ENCODE measurements at regions not wholly inside any gene's neighbourhood (a gene's known extent, or its start where the extent isn't known, plus 50 kb on each side); places are given as distances from the start of the nearest gene placed in this dataset.

DNA sequence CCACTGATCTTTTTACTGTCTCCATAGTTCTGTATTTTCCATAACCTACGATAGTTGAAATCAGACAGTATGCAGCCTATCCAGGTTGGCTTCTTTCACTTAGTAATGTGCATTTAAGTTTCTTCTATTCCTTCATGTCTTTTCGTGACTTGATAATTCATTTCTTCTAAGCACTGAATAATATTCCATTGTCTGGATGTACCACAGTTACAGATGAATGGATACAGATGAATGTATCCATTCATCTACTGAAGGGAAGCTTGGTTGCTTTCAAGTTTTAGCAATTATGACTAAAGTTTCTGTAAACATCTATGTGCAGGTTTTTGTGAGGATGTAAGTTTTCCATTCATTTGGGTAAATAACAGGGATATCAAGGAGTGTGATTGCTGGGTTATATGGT, 124.8 kb downstream of the NSUN3 start:
- H3K4me3 ChIP-seq, result no peak overlapping the region
- no peaks in the 10 kb centered on the region for H3K9me3 ChIP-seq
- in situ Hi-C loops (cut with MboI; ENCODE audit: low pct_ligation_motif_present in 1 of 4, low pct_unique_long_range_greater_than_20kb in 1 of 4, low sequenced_read_pairs in 3 of 4), result no loop called here
- no peaks in the 10 kb centered on the region for H3K27me3 ChIP-seq
- intact Hi-C loops (cut with DNase I; ENCODE audit: low total_unique reads), result no loop called here
- no peaks in the 10 kb centered on the region for H3K4me1 ChIP-seq
- H3K36me3 ChIP-seq, result no peaks in the 10 kb centered on the region
- no peak for TF ChIP-seq EP300 (IDR thresholded peaks at IDR 0.05; ENCODE audit: low read depth)
- TF ChIP-seq POLR2A (IDR thresholded peaks at IDR 0.05), result no peak
- no peak for TF ChIP-seq POLR2AphosphoS5 (IDR thresholded peaks at IDR 0.05)
- TF ChIP-seq, protein P1, sequence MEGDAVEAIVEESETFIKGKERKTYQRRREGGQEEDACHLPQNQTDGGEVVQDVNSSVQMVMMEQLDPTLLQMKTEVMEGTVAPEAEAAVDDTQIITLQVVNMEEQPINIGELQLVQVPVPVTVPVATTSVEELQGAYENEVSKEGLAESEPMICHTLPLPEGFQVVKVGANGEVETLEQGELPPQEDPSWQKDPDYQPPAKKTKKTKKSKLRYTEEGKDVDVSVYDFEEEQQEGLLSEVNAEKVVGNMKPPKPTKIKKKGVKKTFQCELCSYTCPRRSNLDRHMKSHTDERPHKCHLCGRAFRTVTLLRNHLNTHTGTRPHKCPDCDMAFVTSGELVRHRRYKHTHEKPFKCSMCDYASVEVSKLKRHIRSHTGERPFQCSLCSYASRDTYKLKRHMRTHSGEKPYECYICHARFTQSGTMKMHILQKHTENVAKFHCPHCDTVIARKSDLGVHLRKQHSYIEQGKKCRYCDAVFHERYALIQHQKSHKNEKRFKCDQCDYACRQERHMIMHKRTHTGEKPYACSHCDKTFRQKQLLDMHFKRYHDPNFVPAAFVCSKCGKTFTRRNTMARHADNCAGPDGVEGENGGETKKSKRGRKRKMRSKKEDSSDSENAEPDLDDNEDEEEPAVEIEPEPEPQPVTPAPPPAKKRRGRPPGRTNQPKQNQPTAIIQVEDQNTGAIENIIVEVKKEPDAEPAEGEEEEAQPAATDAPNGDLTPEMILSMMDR (IDR thresholded peaks at IDR 0.05), result no peak
- WGBS, 2 donors (ENCODE audit: low coverage in 1 of 2), result 80 to 93% methylated on average over 2 of the region's 2 CpGs
- H3K27ac ChIP-seq, result no peak overlapping the region
- DNase-seq, result no peak

DNA sequence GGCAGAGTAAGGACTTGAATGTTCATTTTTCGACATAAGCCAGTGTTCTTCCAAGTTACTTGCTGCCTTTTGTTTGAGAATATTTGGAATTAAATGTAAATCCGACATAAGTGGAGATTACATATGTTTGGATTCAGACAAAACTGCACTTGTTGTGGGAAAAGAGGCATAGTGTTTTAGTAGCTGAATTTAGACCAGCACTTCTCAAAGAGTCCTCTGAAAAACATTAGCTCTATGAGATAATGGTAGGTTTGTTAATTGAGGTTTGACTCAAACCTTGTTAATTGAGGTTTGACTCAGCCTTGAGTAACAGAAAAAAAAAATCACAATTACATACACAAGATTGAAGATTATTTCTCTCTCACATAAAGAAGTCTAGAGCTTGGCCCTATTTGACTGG, 132.5 kb downstream of the NSUN3 start:
- no peaks in the 10 kb centered on the region for H3K27me3 ChIP-seq
- TF ChIP-seq, protein P1 (IDR thresholded peaks at IDR 0.05), result no peak
- in situ Hi-C loops (cut with MboI; ENCODE audit: low pct_ligation_motif_present in 1 of 4, low pct_unique_long_range_greater_than_20kb in 1 of 4, low sequenced_read_pairs in 3 of 4), result no loop called here
- no peaks in the 10 kb centered on the region for H3K9me3 ChIP-seq
- no peak overlapping the region for H3K4me3 ChIP-seq
- H3K36me3 ChIP-seq, result no peaks in the 10 kb centered on the region
- intact Hi-C loops (cut with DNase I; ENCODE audit: low total_unique reads), result no loop called here
- no peak overlapping the region for H3K27ac ChIP-seq
- 57 to 73% methylated on average over 2 of the region's 2 CpGs for whole genome bisulfite sequencing, 2 donors (ENCODE audit: low coverage in 1 of 2)
- H3K4me1 ChIP-seq, result no peaks in the 10 kb centered on the region
- DNase-seq, result no peak

DNA sequence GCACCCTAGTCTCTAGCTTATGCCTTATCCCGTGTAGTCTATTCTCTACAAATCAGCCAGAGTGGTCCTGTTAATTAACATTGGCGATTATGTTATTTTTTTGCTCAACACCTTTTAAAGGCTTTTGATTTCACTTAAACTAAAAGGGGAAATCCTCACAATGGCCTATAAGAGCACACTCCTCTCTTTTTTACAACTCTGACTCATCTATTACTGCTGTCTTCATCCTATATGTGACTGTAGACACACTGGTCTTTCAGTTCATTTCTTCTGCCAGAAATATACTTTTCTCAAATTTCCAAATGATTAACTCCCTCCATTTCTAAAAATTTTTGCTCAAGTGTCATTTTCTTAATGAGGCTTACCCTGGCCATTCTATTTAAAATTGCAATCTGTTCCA, 143.4 kb downstream of the NSUN3 start:
- in situ Hi-C loops (cut with MboI; ENCODE audit: low pct_ligation_motif_present in 1 of 4, low pct_unique_long_range_greater_than_20kb in 1 of 4, low sequenced_read_pairs in 3 of 4), result no loop called here

DNA sequence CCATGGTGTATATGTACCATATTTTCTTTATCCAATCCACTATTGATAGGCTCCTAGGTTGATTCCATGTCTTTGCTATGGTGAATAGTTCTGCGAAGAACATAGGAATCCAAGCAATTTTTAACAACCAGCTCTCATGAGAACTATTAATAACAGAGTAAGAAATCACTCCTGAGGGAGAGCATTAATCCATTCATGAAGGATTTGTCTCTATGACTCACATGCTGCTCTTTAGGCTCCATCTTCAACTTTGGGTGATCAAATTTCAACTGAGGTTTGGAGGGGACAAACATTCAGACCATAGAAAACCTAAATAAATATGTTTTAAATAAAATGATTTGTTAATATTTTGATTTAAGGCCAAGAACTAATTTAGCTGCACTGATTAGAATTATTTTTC, 147.4 kb downstream of the NSUN3 start:
- Histone ChIP-seq H3K27me3 (no peaks in the 10 kb centered on the region), H3K36me3 (no peaks in the 10 kb centered on the region), H3K4me3 (no peak overlapping the region), H3K9me3 (no peaks in the 10 kb centered on the region), H3K27ac (no peak overlapping the region), H3K4me1 (no peaks in the 10 kb centered on the region)
- intact Hi-C loops (cut with DNase I; ENCODE audit: low total_unique reads), result no loop called here
- no peak for DNase-seq
- in situ Hi-C loops (cut with MboI; ENCODE audit: low pct_ligation_motif_present in 1 of 4, low pct_unique_long_range_greater_than_20kb in 1 of 4, low sequenced_read_pairs in 3 of 4), result no loop called here
- TF ChIP-seq, protein P1 (IDR thresholded peaks at IDR 0.05), result no peak
- no peak for TF ChIP-seq POLR2A (IDR thresholded peaks at IDR 0.05)
- TF ChIP-seq POLR2AphosphoS5 (IDR thresholded peaks at IDR 0.05), result no peak
- no peak for TF ChIP-seq EP300 (IDR thresholded peaks at IDR 0.05; ENCODE audit: low read depth)
- 86 to 91% methylated on average over 1 of the region's 1 CpG for WGBS, 2 donors (ENCODE audit: low coverage in 1 of 2)

More for the DNA sequence above, 143.4 kb downstream of the NSUN3 start:
- DNase-seq, result no peak
- no peak for TF ChIP-seq POLR2A (IDR thresholded peaks at IDR 0.05)
- TF ChIP-seq EP300 (IDR thresholded peaks at IDR 0.05; ENCODE audit: low read depth), result no peak
- no peaks in the 10 kb centered on the region for H3K4me1 ChIP-seq
- WGBS, 2 donors (ENCODE audit: low coverage in 1 of 2), result 69 to 71% methylated on average over 1 to 2 of the region's 2 CpGs
- no peaks in the 10 kb centered on the region for H3K9me3 ChIP-seq
- H3K4me3 ChIP-seq, result no peak overlapping the region
- H3K36me3 ChIP-seq, result no peaks in the 10 kb centered on the region
- H3K27me3 ChIP-seq, result no peaks in the 10 kb centered on the region
- H3K27ac ChIP-seq, result no peak overlapping the region
- intact Hi-C loops (cut with DNase I; ENCODE audit: low total_unique reads), result no loop called here

DNA sequence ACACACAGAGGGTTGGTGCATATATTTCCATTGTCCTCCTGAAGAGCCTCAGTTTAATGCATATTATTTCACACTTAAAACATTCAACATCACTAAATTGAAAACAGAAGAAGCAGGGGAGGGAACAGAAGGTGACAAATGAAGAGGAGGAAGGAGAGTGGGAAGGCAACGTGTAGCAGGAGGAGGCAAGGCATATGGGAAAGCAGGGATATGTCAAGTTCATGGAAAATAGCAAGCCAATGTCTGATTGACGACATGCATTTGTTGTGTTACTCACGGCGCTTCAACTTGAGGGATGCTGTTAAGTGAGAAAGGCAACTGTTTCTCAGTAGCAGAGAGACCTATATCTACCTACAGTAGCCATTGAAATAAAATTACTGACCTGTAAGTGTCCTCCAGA, 154.5 kb downstream of the NSUN3 start:
- DNase-seq, result no peak
- H3K4me3 ChIP-seq, result no peak overlapping the region
- H3K27ac ChIP-seq, result no peak overlapping the region
- no peaks in the 10 kb centered on the region for H3K36me3 ChIP-seq
- 74% methylated on average over 4 of the region's 4 CpGs for WGBS, 2 donors (ENCODE audit: low coverage in 1 of 2)
- no peaks in the 10 kb centered on the region for H3K9me3 ChIP-seq
- no peaks in the 10 kb centered on the region for H3K4me1 ChIP-seq
- no peaks in the 10 kb centered on the region for H3K27me3 ChIP-seq
- intact Hi-C loops (cut with DNase I; ENCODE audit: low total_unique reads) (no loop called here), in situ Hi-C loops (cut with MboI; ENCODE audit: low pct_ligation_motif_present in 1 of 4, low pct_unique_long_range_greater_than_20kb in 1 of 4, low sequenced_read_pairs in 3 of 4) (no loop called here)
- TF ChIP-seq EP300 (IDR thresholded peaks at IDR 0.05; ENCODE audit: low read depth) (no peak), POLR2A (IDR thresholded peaks at IDR 0.05) (no peak)
- TF ChIP-seq, protein P1 (IDR thresholded peaks at IDR 0.05), result no peak

Measured in transverse colon (tissue), 4 donors.